ENCODE measurements at regions not wholly inside any gene's neighbourhood (a gene's known extent, or its start where the extent isn't known, plus 50 kb on each side); places are given as distances from the start of the nearest gene placed in this dataset.
"Not testable (repeated sequence)": the region's sequence is repeated elsewhere in the genome, so short reads cannot be mapped to it uniquely, and the experiment has no call there.

GRCh38 chr4:28241021-28241420 is 1380.4 kb downstream of the STIM2 start:
- no peak for DNase-seq (ENCODE audit: extremely low read depth, low read depth, low spot score)

GRCh38 chr4:28247805-28248204 is 1387.2 kb downstream of the STIM2 start:
- DNase-seq (ENCODE audit: extremely low read depth, low read depth, low spot score) = no peak

- DNase-seq (ENCODE audit: extremely low read depth, low read depth, low spot score) = no peak
Measured at GRCh38 chr4:28248269-28248668, 1387.6 kb downstream of the STIM2 start.

GRCh38 chr4:28250646-28251045 is 1390.0 kb downstream of the STIM2 start:
- no peak for DNase-seq (ENCODE audit: extremely low read depth, low read depth, low spot score)

- no peak for DNase-seq (ENCODE audit: extremely low read depth, low read depth, low spot score)
Measured at GRCh38 chr4:28251831-28252230, 1391.2 kb downstream of the STIM2 start.

GRCh38 chr4:28254003-28254402 is 1393.4 kb downstream of the STIM2 start:
- DNase-seq (ENCODE audit: extremely low read depth, low read depth, low spot score) = no peak

GRCh38 chr4:28256295-28256694 is 1395.7 kb downstream of the STIM2 start:
- no peak for DNase-seq (ENCODE audit: extremely low read depth, low read depth, low spot score)

- no peak for DNase-seq (ENCODE audit: extremely low read depth, low read depth, low spot score)
Measured at GRCh38 chr4:28259951-28260350, 1399.3 kb downstream of the STIM2 start.

GRCh38 chr4:28267166-28267565 is 1406.5 kb downstream of the STIM2 start:
- no peak for DNase-seq (ENCODE audit: extremely low read depth, low read depth, low spot score)

- DNase-seq (ENCODE audit: extremely low read depth, low read depth, low spot score) = no peak
Measured at GRCh38 chr4:28269426-28269825, 1408.8 kb downstream of the STIM2 start.

GRCh38 chr4:28277931-28278330 is 1417.3 kb downstream of the STIM2 start:
- no peak for DNase-seq (ENCODE audit: extremely low read depth, low read depth, low spot score)

GRCh38 chr4:28278676-28279075 is 1418.0 kb downstream of the STIM2 start:
- DNase-seq (ENCODE audit: extremely low read depth, low read depth, low spot score) = no peak

GRCh38 chr4:28279249-28279648 is 1418.6 kb downstream of the STIM2 start:
- no peak for DNase-seq (ENCODE audit: extremely low read depth, low read depth, low spot score)

- not testable (repeated sequence) for DNase-seq (ENCODE audit: extremely low read depth, low read depth, low spot score)
Measured at GRCh38 chr4:28286266-28286665, 1425.6 kb downstream of the STIM2 start.

- peak; percentile 18 for DNase-seq (ENCODE audit: extremely low read depth, low read depth, low spot score)
Measured at GRCh38 chr4:28287831-28288233, 1427.2 kb downstream of the STIM2 start.

- no peak for DNase-seq (ENCODE audit: extremely low read depth, low read depth, low spot score)
Measured at GRCh38 chr4:28296239-28296638, 1435.6 kb downstream of the STIM2 start.

GRCh38 chr4:28310926-28311325 is 1450.3 kb downstream of the STIM2 start:
- DNase-seq (ENCODE audit: extremely low read depth, low read depth, low spot score) = no peak

- not testable (repeated sequence) for DNase-seq (ENCODE audit: extremely low read depth, low read depth, low spot score)
Measured at GRCh38 chr4:28312497-28312896, 1451.9 kb downstream of the STIM2 start.

GRCh38 chr4:28313729-28314713 is 1453.4 kb downstream of the STIM2 start:
- DNase-seq (ENCODE audit: extremely low read depth, low read depth, low spot score) = no peak

- no peak for DNase-seq (ENCODE audit: extremely low read depth, low read depth, low spot score)
Measured at GRCh38 chr4:28317221-28317620, 1456.6 kb downstream of the STIM2 start.

- DNase-seq (ENCODE audit: extremely low read depth, low read depth, low spot score) = no peak
Measured at GRCh38 chr4:28334249-28334648, 1473.6 kb downstream of the STIM2 start.

- no peak for DNase-seq (ENCODE audit: extremely low read depth, low read depth, low spot score)
Measured at GRCh38 chr4:28341784-28342183, 1481.1 kb downstream of the STIM2 start.

Measured in glomerular endothelial cell (primary cell).